ENCODE measurements at regions not wholly inside any gene's neighbourhood (a gene's known extent, or its start where the extent isn't known, plus 50 kb on each side); places are given as distances from the start of the nearest gene placed in this dataset.

DNA sequence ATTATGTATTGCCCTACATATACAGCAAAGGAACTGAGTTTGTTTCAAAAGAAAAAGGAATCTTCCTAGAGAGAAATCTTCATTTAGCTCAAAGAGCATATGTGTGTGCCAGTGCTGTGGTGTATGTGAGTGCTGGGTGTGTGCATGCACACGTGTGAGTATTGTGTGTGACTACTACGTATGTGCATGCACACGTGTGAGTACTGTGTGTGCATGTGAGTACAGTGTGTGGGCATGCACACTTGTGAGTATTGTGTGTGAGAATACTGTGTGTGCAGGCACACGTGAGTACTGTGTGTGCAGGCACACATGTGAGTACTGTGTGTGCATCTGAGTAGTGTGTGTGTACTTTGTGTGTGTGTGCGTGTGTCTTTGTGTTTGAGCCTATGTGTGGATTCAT is 651.0 kb upstream of the B3GAT1 start:
- DNase-seq (ENCODE audit: low spot score), result no peak
- in situ Hi-C loops (cut with MboI; ENCODE audit: low sequenced_read_pairs, unreplicated experiment), result no loop called here

GRCh38 chr11:135061166-135061565 is 649.1 kb upstream of the B3GAT1 start:
- no peak for DNase-seq (ENCODE audit: low spot score)
- in situ Hi-C loops (cut with MboI; ENCODE audit: low sequenced_read_pairs, unreplicated experiment), result no loop called here
- TF ChIP-seq, protein P1, sequence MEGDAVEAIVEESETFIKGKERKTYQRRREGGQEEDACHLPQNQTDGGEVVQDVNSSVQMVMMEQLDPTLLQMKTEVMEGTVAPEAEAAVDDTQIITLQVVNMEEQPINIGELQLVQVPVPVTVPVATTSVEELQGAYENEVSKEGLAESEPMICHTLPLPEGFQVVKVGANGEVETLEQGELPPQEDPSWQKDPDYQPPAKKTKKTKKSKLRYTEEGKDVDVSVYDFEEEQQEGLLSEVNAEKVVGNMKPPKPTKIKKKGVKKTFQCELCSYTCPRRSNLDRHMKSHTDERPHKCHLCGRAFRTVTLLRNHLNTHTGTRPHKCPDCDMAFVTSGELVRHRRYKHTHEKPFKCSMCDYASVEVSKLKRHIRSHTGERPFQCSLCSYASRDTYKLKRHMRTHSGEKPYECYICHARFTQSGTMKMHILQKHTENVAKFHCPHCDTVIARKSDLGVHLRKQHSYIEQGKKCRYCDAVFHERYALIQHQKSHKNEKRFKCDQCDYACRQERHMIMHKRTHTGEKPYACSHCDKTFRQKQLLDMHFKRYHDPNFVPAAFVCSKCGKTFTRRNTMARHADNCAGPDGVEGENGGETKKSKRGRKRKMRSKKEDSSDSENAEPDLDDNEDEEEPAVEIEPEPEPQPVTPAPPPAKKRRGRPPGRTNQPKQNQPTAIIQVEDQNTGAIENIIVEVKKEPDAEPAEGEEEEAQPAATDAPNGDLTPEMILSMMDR (IDR thresholded peaks at IDR 0.05; ENCODE audit: borderline replicate concordance, control extremely low read depth, extremely low read depth, insufficient read depth, missing control alignments), result no peak

More for the DNA sequence above, 651.0 kb upstream of the B3GAT1 start:
- TF ChIP-seq, protein P1 (IDR thresholded peaks at IDR 0.05; ENCODE audit: borderline replicate concordance, control extremely low read depth, extremely low read depth, insufficient read depth, missing control alignments), result no peak

- in situ Hi-C loops (cut with MboI; ENCODE audit: low sequenced_read_pairs, unreplicated experiment), result no loop called here
- no peak for DNase-seq (ENCODE audit: low spot score)
- TF ChIP-seq, protein P1 (IDR thresholded peaks at IDR 0.05; ENCODE audit: borderline replicate concordance, control extremely low read depth, extremely low read depth, insufficient read depth, missing control alignments), result no peak
Observed at GRCh38 chr11:135046986-135047385, 634.9 kb upstream of the B3GAT1 start.

- in situ Hi-C loops (cut with MboI; ENCODE audit: low sequenced_read_pairs, unreplicated experiment), result no loop called here
- TF ChIP-seq, protein P1 (IDR thresholded peaks at IDR 0.05; ENCODE audit: borderline replicate concordance, control extremely low read depth, extremely low read depth, insufficient read depth, missing control alignments), result no peak
- DNase-seq (ENCODE audit: low spot score), result no peak
Observed at GRCh38 chr11:135046556-135046955, 634.5 kb upstream of the B3GAT1 start.

DNA sequence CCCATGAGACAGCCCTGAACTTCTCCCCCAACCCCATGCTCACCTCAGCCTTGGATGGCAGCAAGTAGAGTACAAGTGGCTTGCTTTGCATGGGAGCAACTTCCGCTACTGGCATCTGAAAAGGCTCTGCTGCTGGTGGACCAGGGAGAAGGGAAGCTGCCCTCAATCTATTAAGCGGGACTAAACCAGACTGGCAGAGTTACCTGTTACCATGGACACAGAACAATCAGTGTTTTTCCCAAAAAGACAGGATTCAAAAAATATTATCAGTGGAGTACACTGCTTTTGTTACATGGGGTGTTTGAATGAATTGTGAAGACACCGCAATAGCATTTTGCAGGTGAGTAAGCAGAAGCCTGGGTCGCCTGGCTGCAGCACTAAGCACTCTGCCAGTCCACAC is 631.4 kb upstream of the B3GAT1 start:
- in situ Hi-C loops (cut with MboI; ENCODE audit: low sequenced_read_pairs, unreplicated experiment), result no loop called here
- TF ChIP-seq, protein P1 (IDR thresholded peaks at IDR 0.05; ENCODE audit: borderline replicate concordance, control extremely low read depth, extremely low read depth, insufficient read depth, missing control alignments), result no peak
- no peak for DNase-seq (ENCODE audit: low spot score)

GRCh38 chr11:135037828-135038227 is 625.8 kb upstream of the B3GAT1 start:
- TF ChIP-seq, protein P1 (IDR thresholded peaks at IDR 0.05; ENCODE audit: borderline replicate concordance, control extremely low read depth, extremely low read depth, insufficient read depth, missing control alignments), result no peak
- no peak for DNase-seq (ENCODE audit: low spot score)
- in situ Hi-C loops (cut with MboI; ENCODE audit: low sequenced_read_pairs, unreplicated experiment), result no loop called here

Measured in GM13976 (cell line).